GM23338 (cell line): ENCODE measurements at regions not wholly inside any gene's neighbourhood (a gene's known extent, or its start where the extent isn't known, plus 50 kb on each side); places are given as distances from the start of the nearest gene placed in this dataset.

Source experiments
- ATAC-seq: fragments of 200-7000 bp; cut with Tn5 transposase; 3 replicates; pipeline ENCODE4 v1.9.1; 2020
- DNase-seq: peaks from one replicate; pipeline ENCODE4 v3.0.0-alpha.2; 2015; ENCODE audit warnings: low spot score
- H2AFZ ChIP-seq: fragments of 200-600 bp; sonication (generic); 2 replicates; pipeline ENCODE4 v1.8.0; 2016; ENCODE audit warnings: antibody characterized with exemption, mild to moderate bottlenecking, moderate library complexity
- H3F3A ChIP-seq: fragments of 200-600 bp; sonication (generic); replicated peaks from 2 replicates; pipeline ENCODE4 v1.8.0; 2017; ENCODE audit warnings: antibody characterized with exemption, mixed run types, low read depth
- H3K27ac ChIP-seq: fragments of 200-600 bp; sonication (generic); 2 replicates; pipeline ENCODE4 v1.6.1; 2016; ENCODE audit warnings: low read depth
- H3K27me3 ChIP-seq: fragments of 200-600 bp; sonication (generic); 2 replicates; pipeline ENCODE4 v1.8.0; 2016; ENCODE audit warnings: mild to moderate bottlenecking, mixed run types, moderate library complexity; ENCODE audit not compliant: insufficient read depth
- H3K36me3 ChIP-seq: fragments of 200-600 bp; sonication (generic); 2 replicates; pipeline ENCODE4 v1.8.0; 2016; ENCODE audit warnings: mild to moderate bottlenecking; ENCODE audit not compliant: insufficient read depth
- H3K4me1 ChIP-seq: fragments of 200-600 bp; sonication (generic); 2 replicates; pipeline ENCODE4 v1.8.0; 2016; ENCODE audit warnings: mild to moderate bottlenecking, moderate library complexity; ENCODE audit not compliant: insufficient read depth
- H3K4me2 ChIP-seq: fragments of 200-600 bp; sonication (generic); 2 replicates; pipeline ENCODE4 v1.7.1; 2017; ENCODE audit warnings: mixed run types
- H3K4me3 ChIP-seq: fragments of 200-600 bp; sonication (generic); 2 replicates; pipeline ENCODE4 v1.6.1; 2016; ENCODE audit warnings: mixed run types
- H3K79me2 ChIP-seq: fragments of 200-600 bp; sonication (generic); replicated peaks from 2 replicates; pipeline ENCODE4 v1.8.0; 2017; ENCODE audit warnings: mild to moderate bottlenecking; ENCODE audit not compliant: insufficient read depth
- H3K9me2 ChIP-seq: fragments of 200-600 bp; sonication (generic); 2 replicates; pipeline ENCODE4 v1.8.0; 2017; ENCODE audit not compliant: insufficient read depth
- H4K20me1 ChIP-seq: fragments of 200-600 bp; sonication (generic); replicated peaks from 2 replicates; pipeline ENCODE4 v1.8.0; 2017; ENCODE audit warnings: mild to moderate bottlenecking; ENCODE audit not compliant: insufficient read depth
- H3K27ac Mint-ChIP-seq: 2 replicates; pipeline ENCODE4 v1.8.0; 2020; ENCODE audit warnings: inconsistent platforms, mild to moderate bottlenecking, moderate library complexity, mixed read lengths
- H3K27me3 Mint-ChIP-seq: 3 replicates; pipeline ENCODE4 v1.8.0; 2022; ENCODE audit warnings: low read depth, mild to moderate bottlenecking, moderate library complexity, mixed read lengths, inconsistent platforms; ENCODE audit not compliant: insufficient read depth, poor library complexity
- H3K36me3 Mint-ChIP-seq: 3 replicates; pipeline ENCODE4 v1.8.0; 2021; ENCODE audit warnings: low read depth, mild to moderate bottlenecking, inconsistent platforms, moderate library complexity, mixed read lengths
- H3K4me1 Mint-ChIP-seq: 3 replicates; pipeline ENCODE4 v1.8.0; 2020; ENCODE audit warnings: mild to moderate bottlenecking, inconsistent platforms, mixed read lengths
- H3K4me3 Mint-ChIP-seq: 3 replicates; pipeline ENCODE4 v1.8.0; 2021; ENCODE audit warnings: moderate library complexity, mild to moderate bottlenecking, inconsistent platforms, mixed read lengths
- H3K9me3 Mint-ChIP-seq: 3 replicates; pipeline ENCODE4 v1.8.0; 2020; ENCODE audit warnings: moderate library complexity, mild to moderate bottlenecking, inconsistent platforms, mixed read lengths
- EZH2 ChIP-seq: fragments of 200-600 bp; sonication (generic); IDR thresholded peaks from one replicate; pipeline ENCODE4 v1.8.0; 2017; ENCODE audit warnings: antibody characterized with exemption, mild to moderate bottlenecking, low read depth; ENCODE audit not compliant: unreplicated experiment
- JUNB ChIP-seq: IDR thresholded peaks from one replicate; pipeline ENCODE4 v1.6.1; 2016; ENCODE audit warnings: antibody characterized with exemption; ENCODE audit not compliant: unreplicated experiment
- NANOG ChIP-seq: IDR thresholded peaks from 2 replicates; pipeline ENCODE4 v1.6.1; 2016; ENCODE audit warnings: antibody characterized with exemption, borderline replicate concordance
- POLR2AphosphoS5 ChIP-seq: IDR thresholded peaks from 2 replicates; pipeline ENCODE4 v1.6.1; 2016; ENCODE audit warnings: antibody characterized with exemption, low read depth
- ZNF331 ChIP-seq: fragments of 250-450 bp; sonication (Bioruptor Pico); IDR thresholded peaks from 2 replicates; pipeline ENCODE4 v1.5.0; 2020; ENCODE audit warnings: low read depth, mild to moderate bottlenecking, moderate library complexity
- TF ChIP-seq, protein P1 (sequence below): IDR thresholded peaks from one replicate; pipeline ENCODE4 v1.6.1; 2018; ENCODE audit warnings: antibody characterized with exemption; ENCODE audit not compliant: unreplicated experiment
- TF ChIP-seq, protein P2 (sequence below): IDR thresholded peaks from 2 replicates; pipeline ENCODE4 v1.6.1; 2016; ENCODE audit warnings: antibody characterized with exemption
- TF ChIP-seq, protein P3 (sequence below): fragments of 250-450 bp; sonication (Bioruptor Pico); IDR thresholded peaks from 2 replicates; pipeline ENCODE4 v1.5.0; 2020; ENCODE audit warnings: mild to moderate bottlenecking, moderate library complexity

DNA sequence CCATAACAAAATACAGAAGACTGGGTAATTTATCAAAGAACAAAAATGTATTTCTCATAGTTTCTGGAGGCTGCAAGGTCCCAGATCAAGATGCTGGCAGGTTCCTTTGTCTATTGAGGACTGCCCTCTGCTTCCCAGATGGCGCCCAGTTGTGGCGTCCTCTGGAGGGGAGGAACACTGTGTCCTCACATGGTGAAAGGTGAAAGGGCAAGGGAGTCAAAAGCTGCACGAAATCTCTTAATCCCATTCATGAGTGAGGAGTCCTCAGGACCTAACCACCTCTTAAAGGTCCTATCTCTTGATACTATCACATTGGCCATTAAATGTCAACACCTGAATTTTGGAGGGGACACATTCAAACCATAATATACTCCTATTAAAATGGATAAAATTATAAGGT is 79.3 kb upstream of the IRF2BP2 start:
- TF ChIP-seq, protein P1, sequence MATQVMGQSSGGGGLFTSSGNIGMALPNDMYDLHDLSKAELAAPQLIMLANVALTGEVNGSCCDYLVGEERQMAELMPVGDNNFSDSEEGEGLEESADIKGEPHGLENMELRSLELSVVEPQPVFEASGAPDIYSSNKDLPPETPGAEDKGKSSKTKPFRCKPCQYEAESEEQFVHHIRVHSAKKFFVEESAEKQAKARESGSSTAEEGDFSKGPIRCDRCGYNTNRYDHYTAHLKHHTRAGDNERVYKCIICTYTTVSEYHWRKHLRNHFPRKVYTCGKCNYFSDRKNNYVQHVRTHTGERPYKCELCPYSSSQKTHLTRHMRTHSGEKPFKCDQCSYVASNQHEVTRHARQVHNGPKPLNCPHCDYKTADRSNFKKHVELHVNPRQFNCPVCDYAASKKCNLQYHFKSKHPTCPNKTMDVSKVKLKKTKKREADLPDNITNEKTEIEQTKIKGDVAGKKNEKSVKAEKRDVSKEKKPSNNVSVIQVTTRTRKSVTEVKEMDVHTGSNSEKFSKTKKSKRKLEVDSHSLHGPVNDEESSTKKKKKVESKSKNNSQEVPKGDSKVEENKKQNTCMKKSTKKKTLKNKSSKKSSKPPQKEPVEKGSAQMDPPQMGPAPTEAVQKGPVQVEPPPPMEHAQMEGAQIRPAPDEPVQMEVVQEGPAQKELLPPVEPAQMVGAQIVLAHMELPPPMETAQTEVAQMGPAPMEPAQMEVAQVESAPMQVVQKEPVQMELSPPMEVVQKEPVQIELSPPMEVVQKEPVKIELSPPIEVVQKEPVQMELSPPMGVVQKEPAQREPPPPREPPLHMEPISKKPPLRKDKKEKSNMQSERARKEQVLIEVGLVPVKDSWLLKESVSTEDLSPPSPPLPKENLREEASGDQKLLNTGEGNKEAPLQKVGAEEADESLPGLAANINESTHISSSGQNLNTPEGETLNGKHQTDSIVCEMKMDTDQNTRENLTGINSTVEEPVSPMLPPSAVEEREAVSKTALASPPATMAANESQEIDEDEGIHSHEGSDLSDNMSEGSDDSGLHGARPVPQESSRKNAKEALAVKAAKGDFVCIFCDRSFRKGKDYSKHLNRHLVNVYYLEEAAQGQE, result no peak
- TF ChIP-seq NANOG (no peak), EZH2 (no peak), POLR2AphosphoS5 (no peak), ZNF331 (CRISPR knock-in tag) (no peak), JUNB (no peak)
- TF ChIP-seq, protein P2, sequence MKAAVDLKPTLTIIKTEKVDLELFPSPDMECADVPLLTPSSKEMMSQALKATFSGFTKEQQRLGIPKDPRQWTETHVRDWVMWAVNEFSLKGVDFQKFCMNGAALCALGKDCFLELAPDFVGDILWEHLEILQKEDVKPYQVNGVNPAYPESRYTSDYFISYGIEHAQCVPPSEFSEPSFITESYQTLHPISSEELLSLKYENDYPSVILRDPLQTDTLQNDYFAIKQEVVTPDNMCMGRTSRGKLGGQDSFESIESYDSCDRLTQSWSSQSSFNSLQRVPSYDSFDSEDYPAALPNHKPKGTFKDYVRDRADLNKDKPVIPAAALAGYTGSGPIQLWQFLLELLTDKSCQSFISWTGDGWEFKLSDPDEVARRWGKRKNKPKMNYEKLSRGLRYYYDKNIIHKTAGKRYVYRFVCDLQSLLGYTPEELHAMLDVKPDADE, result no peak
- TF ChIP-seq, protein P3, sequence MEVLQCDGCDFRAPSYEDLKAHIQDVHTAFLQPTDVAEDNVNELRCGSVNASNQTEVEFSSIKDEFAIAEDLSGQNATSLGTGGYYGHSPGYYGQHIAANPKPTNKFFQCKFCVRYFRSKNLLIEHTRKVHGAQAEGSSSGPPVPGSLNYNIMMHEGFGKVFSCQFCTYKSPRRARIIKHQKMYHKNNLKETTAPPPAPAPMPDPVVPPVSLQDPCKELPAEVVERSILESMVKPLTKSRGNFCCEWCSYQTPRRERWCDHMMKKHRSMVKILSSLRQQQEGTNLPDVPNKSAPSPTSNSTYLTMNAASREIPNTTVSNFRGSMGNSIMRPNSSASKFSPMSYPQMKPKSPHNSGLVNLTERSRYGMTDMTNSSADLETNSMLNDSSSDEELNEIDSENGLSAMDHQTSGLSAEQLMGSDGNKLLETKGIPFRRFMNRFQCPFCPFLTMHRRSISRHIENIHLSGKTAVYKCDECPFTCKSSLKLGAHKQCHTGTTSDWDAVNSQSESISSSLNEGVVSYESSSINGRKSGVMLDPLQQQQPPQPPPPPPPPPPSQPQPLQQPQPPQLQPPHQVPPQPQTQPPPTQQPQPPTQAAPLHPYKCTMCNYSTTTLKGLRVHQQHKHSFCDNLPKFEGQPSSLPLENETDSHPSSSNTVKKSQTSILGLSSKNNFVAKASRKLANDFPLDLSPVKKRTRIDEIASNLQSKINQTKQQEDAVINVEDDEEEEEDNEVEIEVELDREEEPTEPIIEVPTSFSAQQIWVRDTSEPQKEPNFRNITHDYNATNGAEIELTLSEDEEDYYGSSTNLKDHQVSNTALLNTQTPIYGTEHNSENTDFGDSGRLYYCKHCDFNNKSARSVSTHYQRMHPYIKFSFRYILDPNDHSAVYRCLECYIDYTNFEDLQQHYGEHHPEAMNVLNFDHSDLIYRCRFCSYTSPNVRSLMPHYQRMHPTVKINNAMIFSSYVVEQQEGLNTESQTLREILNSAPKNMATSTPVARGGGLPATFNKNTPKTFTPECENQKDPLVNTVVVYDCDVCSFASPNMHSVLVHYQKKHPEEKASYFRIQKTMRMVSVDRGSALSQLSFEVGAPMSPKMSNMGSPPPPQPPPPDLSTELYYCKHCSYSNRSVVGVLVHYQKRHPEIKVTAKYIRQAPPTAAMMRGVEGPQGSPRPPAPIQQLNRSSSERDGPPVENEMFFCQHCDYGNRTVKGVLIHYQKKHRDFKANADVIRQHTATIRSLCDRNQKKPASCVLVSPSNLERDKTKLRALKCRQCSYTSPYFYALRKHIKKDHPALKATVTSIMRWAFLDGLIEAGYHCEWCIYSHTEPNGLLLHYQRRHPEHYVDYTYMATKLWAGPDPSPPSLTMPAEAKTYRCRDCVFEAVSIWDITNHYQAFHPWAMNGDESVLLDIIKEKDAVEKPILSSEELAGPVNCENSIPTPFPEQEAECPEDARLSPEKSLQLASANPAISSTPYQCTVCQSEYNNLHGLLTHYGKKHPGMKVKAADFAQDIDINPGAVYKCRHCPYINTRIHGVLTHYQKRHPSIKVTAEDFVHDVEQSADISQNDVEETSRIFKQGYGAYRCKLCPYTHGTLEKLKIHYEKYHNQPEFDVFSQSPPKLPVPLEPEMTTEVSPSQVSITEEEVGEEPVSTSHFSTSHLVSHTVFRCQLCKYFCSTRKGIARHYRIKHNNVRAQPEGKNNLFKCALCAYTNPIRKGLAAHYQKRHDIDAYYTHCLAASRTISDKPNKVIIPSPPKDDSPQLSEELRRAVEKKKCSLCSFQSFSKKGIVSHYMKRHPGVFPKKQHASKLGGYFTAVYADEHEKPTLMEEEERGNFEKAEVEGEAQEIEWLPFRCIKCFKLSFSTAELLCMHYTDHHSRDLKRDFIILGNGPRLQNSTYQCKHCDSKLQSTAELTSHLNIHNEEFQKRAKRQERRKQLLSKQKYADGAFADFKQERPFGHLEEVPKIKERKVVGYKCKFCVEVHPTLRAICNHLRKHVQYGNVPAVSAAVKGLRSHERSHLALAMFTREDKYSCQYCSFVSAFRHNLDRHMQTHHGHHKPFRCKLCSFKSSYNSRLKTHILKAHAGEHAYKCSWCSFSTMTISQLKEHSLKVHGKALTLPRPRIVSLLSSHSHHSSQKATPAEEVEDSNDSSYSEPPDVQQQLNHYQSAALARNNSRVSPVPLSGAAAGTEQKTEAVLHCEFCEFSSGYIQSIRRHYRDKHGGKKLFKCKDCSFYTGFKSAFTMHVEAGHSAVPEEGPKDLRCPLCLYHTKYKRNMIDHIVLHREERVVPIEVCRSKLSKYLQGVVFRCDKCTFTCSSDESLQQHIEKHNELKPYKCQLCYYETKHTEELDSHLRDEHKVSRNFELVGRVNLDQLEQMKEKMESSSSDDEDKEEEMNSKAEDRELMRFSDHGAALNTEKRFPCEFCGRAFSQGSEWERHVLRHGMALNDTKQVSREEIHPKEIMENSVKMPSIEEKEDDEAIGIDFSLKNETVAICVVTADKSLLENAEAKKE (CRISPR knock-in tag), result no peak
- H3K4me3 ChIP-seq, result no peak overlapping the region
- ATAC-seq, result no peak
- no peaks in the 10 kb centered on the region for H3K27me3 Mint-ChIP-seq
- no peak for DNase-seq
- no peaks in the 10 kb centered on the region for H3K79me2 ChIP-seq
- no peaks in the 10 kb centered on the region for H3K27me3 ChIP-seq
- H3K9me2 ChIP-seq, result no peaks in the 10 kb centered on the region
- H3K27ac ChIP-seq, result no peak overlapping the region
- no peaks in the 10 kb centered on the region for H3K36me3 ChIP-seq
- H3K9me3 Mint-ChIP-seq, result peaks cover 11% of the 10 kb centered on the region; the same call in 2 of the 3 replicates
- no peak overlapping the region for H2AFZ ChIP-seq
- H3F3A ChIP-seq, result no peaks in the 10 kb centered on the region
- H3K4me1 ChIP-seq, result peaks cover 2% of the 10 kb centered on the region; the same call in 1 of the 2 replicates
- H3K4me2 ChIP-seq, result no peak overlapping the region
- H3K27ac Mint-ChIP-seq, result no peak overlapping the region
- H4K20me1 ChIP-seq, result no peaks in the 10 kb centered on the region
- no peak overlapping the region for H3K4me3 Mint-ChIP-seq
- H3K4me1 Mint-ChIP-seq, result peaks cover 3% of the 10 kb centered on the region
- peaks cover 5% of the 10 kb centered on the region; the same call in 2 of the 3 replicates for H3K36me3 Mint-ChIP-seq
